ENCODE measurements at regions not wholly inside any gene's neighbourhood (a gene's known extent, or its start where the extent isn't known, plus 50 kb on each side); places are given as distances from the start of the nearest gene placed in this dataset.
"Not testable (repeated sequence)": the region's sequence is repeated elsewhere in the genome, so short reads cannot be mapped to it uniquely, and the experiment has no call there.

DNA sequence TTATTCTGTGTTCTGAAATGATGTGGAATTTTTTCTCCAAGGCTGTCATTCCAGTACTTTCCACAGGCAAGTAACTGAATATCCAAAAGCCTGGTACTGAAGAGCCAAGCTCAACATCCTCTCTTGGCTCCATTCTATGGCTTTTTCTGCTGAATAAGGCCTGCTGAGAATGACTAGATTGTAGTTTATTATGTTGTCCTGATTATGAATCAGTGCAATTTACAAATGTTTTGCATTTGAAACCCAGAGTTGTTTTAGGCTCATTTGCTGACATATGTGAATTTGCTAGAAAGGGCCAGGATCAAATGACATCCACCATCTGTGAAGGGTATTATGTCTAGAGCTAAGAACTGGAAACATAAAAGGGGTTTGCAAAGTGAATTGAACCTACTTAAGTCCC is 596.6 kb downstream of the KCTD12 start:
- peak; percentile 86 for DNase-seq (ENCODE audit: low read depth)

GRCh38 chr13:76286178-76286577 is 600.0 kb downstream of the KCTD12 start:
- DNase-seq (ENCODE audit: low read depth): peak; percentile 83

- DNase-seq (ENCODE audit: low read depth): no peak
Measured at GRCh38 chr13:76285463-76285862, 600.7 kb downstream of the KCTD12 start.

GRCh38 chr13:76279766-76280165 is 606.4 kb downstream of the KCTD12 start:
- not testable (repeated sequence) for DNase-seq (ENCODE audit: low read depth)

- DNase-seq (ENCODE audit: low read depth): peak; percentile 9
Measured at GRCh38 chr13:76271728-76272232, 614.4 kb downstream of the KCTD12 start.

GRCh38 chr13:76268307-76268706 is 617.9 kb downstream of the KCTD12 start:
- not testable (repeated sequence) for DNase-seq (ENCODE audit: low read depth)

GRCh38 chr13:76267216-76267615 is 619.0 kb downstream of the KCTD12 start:
- no peak for DNase-seq (ENCODE audit: low read depth)

GRCh38 chr13:76266561-76266960 is 619.6 kb downstream of the KCTD12 start:
- peak; percentile 61 for DNase-seq (ENCODE audit: low read depth)

GRCh38 chr13:76250211-76250610 is 614.1 kb downstream of the LMO7 start:
- no peak for DNase-seq (ENCODE audit: low read depth)

DNA sequence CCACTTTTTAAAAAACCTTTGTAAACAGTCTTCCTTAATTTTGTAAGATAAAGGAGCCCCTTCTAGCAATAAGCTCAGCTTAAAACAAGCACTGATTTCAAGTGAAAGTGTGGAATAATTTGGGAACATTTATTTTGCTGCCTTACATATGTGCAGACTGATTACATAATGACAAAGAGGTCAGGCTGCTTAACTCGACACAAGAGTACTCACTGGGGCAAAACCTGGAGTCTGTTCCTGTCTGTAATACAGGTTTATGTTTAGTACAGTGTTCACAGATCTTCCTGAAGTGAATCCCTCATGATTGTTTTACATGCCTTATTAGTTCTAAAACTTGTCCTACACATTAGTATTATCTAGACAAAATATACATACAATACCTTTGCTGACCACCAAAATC is 609.8 kb downstream of the LMO7 start:
- no peak for DNase-seq (ENCODE audit: low read depth)

GRCh38 chr13:76245211-76245610 is 609.1 kb downstream of the LMO7 start:
- DNase-seq (ENCODE audit: low read depth): no peak

GRCh38 chr13:76243120-76243519 is 607.0 kb downstream of the LMO7 start:
- not testable (repeated sequence) for DNase-seq (ENCODE audit: low read depth)

DNA sequence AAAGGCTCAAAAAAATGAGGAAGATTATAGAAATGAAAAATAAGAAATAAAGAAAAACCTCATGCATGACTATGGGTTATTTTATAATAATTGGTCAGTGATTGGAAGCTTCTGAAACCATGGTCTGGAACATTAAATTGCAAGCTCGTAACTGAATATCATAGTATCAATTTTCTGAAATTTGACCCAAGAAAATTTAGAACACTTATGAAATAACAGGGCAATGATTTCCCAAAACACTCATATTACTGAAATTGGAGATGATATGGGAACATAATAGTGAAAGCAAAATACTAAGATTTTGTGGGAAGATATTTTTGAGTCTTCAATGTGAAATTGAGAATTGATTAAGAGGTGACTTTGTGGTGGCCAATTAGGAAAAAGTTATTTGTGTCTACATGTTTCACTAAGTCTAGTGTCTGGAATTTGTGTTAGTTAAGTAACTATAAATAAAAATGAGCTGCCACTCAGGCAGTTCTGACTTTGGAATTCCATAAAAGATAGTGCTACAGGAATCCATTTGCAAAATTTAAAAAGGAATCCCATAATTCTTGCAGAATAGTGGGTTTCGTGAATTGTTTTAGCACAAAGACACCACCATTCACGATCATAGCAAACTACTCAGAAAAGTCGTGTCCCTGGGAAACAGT is 603.0 kb downstream of the LMO7 start:
- peak; percentile 76 for DNase-seq (ENCODE audit: low read depth)

DNA sequence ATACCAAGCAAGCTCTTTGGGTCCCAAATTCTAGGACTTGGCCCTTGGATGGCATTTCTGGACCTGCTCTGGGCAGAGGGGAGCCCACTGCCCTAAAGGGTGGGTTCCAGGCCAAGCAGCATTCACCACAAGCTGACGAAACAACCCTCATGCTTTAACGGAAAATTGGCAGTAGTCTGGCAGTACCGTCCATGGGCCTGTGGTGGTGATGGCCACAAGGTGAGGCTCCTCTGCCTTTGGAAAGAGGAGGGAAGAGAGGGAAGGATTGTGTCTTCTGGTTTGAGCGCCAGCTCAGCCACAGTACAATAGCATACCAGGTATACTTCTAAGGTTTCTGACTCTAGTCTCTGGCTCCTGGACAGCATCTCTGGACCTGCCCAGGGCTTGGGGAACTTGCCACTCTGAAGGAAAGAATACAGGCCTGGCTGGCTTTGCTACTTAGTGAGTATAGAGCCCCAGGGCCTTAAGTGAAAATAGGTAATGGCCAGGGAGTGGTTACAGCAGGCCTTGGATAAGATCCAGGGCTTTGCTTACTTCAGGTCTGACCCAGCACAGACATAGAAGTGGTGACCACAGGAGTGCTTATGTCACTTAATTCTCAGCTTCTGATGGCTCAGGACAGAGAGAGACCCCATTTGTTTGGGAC is 595.5 kb downstream of the LMO7 start:
- DNase-seq (ENCODE audit: low read depth): no peak

- no peak for DNase-seq (ENCODE audit: low read depth)
Measured at GRCh38 chr13:76229281-76229680, 593.2 kb downstream of the LMO7 start.

DNA sequence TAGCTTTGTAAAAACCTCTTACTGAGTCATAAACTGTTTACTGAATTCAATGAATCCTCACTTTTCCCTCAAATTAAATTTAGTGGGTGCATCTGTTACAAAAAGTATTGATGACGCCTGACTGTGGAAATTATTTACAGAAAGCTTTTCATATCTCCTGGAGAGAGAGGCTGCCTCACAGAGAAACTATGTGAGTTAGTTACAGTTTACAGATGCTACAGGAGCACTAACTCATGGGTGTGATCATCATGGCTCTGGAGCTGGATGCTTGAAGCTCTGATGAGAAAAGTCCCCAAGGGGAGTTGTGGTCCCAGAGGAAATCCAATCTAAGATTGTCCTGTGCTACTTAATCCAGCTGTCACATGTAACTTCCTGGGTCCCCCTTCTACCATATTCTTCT is 590.8 kb downstream of the LMO7 start:
- DNase-seq (ENCODE audit: low read depth): peak; percentile 40

DNA sequence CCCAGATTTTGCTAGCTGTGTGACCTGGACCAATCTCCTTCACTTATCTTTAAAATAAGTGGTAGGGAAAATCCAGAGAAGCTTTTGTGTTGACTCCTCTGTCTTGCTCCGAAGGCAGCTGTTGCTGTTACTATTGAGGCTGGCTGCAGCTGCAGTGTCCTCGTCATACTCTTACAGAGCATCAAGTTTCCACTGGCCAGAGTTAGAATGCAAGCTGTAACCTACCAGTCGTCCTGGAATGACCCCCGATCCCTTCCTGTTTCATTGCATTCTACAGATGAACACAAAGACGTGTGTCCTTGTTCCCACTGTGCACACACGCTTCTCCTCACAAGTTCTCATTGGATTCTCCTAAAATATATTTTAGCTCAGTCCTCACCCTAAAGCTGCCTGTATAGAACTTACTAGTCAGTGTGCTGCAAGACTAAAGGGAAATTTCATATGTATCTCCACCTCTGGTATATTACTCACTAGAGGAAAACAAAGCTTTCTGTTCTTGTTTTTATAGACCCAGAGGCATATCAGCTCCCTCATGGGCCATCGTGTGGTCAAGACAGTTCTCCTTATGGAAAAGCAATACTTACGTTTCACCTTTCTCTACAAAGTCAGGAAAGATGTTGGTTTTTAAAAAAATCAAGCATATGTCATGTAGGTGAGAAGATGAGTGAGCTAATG is 589.8 kb downstream of the LMO7 start:
- peak; percentile 79 for DNase-seq (ENCODE audit: low read depth)

GRCh38 chr13:76223999-76224398 is 587.9 kb downstream of the LMO7 start:
- DNase-seq (ENCODE audit: low read depth): no peak

GRCh38 chr13:76223565-76223964 is 587.4 kb downstream of the LMO7 start:
- peak; percentile 2 for DNase-seq (ENCODE audit: low read depth)

DNA sequence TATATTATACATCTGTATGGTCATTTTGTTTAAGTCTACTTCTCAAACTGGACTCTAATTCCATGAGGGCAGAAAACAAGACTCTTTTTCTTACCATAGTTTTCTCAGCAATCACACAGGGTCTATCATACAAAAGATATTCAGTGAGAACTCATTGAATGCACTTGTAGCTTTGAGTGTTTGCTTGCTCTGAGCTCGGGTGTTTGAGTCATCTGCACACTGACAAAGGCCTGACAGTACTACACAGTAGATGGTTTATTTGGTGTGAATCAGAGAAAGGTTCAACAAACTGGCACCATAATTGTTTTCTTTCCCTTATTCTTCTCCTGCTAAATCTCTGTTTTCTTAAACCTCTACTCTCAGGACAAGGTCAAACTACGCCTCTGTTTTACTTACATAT is 586.4 kb downstream of the LMO7 start:
- no peak for DNase-seq (ENCODE audit: low read depth)

GRCh38 chr13:76216729-76217128 is 580.6 kb downstream of the LMO7 start:
- peak; percentile 1 for DNase-seq (ENCODE audit: low read depth)

DNA sequence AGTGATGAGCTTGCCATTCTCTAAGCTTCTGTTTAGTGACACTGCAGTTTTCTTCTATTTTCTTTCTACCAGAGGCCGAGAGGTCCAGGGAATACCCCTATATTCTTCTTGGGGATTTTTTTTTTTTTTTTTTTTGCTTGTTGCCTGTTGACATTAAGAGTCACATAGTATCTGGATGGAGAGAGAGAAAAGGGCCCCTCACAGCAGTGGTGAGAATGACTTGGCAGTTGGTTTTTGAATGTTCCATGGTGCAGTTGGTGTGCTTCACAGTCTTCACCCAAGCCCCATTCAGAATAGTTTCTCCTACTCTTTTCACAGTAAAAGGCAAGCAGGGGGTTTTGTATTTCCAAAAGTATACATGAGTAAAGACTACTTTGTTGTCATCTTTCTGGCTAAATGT is 577.9 kb downstream of the LMO7 start:
- DNase-seq (ENCODE audit: low read depth): no peak

DNA sequence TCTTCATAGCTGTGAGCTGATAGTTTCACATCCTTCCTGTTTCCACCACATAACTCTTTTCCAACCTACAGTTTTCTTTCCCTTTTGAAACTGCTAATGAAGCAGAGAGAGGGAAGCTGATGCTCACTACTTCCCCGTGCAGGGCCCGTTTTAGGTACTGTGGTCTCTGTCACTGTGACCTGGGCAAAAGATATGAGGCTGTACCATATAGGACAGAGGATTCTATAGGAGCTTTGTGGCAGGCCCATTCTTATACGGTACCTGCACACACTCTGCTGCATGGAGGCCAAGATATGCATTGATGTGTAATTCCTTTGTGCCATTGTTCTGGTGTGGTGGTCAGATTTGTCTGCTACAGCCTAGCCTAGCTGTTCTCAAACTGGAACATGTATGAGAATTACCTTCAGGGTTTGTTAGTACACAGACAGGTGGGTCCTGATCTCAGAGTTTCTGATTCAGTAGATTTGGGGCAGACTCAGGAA is 577.3 kb downstream of the LMO7 start:
- no peak for DNase-seq (ENCODE audit: low read depth)
